VCaP (cell line): ENCODE measurements at regions not wholly inside any gene's neighbourhood (a gene's known extent, or its start where the extent isn't known, plus 50 kb on each side); places are given as distances from the start of the nearest gene placed in this dataset.

Source experiments
- H3K27ac ChIP-seq: fragments of 450-650 bp; 2 replicates; pipeline ENCODE4 v1.5.1; 2017
- TF ChIP-seq, protein P1 (sequence below): fragments of 450-650 bp; conservative IDR thresholded peaks from 2 replicates; pipeline ENCODE4 v1.5.1; 2017; ENCODE audit warnings: mild to moderate bottlenecking, moderate library complexity

DNA sequence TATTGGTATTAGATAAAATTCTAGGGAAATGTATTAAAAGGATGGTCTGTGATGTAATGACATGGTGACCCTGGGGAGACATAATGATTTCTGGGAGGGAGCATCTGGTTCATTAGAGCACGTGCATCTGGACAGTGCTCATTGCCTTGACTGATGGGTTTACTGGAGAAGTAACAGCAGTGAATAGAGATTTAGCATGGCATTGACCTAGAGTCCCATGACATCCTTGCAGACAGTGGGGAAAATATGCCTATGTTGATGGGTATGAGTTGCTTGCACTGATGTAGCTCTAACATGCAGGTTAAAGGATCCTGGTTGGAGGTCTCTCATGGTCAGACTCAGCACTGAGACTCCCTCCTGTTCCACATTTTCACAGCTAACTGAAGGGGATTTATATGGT is 164.1 kb upstream of the OLIG3 start:
- TF ChIP-seq, protein P1, sequence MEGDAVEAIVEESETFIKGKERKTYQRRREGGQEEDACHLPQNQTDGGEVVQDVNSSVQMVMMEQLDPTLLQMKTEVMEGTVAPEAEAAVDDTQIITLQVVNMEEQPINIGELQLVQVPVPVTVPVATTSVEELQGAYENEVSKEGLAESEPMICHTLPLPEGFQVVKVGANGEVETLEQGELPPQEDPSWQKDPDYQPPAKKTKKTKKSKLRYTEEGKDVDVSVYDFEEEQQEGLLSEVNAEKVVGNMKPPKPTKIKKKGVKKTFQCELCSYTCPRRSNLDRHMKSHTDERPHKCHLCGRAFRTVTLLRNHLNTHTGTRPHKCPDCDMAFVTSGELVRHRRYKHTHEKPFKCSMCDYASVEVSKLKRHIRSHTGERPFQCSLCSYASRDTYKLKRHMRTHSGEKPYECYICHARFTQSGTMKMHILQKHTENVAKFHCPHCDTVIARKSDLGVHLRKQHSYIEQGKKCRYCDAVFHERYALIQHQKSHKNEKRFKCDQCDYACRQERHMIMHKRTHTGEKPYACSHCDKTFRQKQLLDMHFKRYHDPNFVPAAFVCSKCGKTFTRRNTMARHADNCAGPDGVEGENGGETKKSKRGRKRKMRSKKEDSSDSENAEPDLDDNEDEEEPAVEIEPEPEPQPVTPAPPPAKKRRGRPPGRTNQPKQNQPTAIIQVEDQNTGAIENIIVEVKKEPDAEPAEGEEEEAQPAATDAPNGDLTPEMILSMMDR: no peak
- H3K27ac ChIP-seq: no peak overlapping the region

DNA sequence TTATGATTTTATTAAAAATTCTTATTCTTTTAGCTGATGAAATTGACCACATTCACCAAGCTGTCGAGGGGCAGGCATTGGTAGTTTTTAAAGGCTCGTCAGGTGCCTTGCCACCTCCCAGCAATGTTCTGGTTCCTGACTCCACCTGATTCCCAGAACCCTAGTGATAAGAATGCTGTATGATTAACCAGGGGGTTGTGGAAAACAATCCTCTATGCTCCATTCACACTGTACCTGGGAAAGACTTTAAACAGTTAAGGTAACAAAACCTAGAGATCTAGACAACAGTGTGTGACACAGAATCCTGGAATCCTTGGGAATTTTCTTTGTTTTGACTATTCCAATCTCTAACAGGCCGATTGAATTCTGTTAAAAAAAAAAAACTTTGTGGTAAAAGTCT is 165.7 kb upstream of the OLIG3 start:
- no peak overlapping the region for H3K27ac ChIP-seq
- TF ChIP-seq, protein P1: no peak

DNA sequence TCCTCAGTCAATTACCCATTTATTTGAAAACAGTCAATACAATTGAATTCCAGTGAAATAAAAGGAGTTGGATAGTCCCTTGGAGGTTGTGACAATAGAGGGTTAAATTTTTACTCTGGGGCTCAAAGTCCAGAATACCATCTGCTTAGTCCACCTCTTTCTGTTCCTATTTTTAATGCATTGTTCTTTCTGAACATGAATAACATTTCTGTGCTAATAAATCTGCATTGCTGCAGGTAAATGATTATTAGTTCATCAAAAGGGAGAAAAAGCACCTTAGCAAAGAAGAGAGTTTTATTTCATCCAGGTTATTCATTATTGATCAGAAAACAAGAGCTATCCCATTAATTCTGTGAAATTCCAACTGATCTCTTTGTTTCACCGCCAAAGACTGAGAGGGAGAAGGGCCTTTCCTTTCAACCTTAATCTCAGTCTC is 166.1 kb upstream of the OLIG3 start:
- TF ChIP-seq, protein P1: no peak
- H3K27ac ChIP-seq: no peak overlapping the region

DNA sequence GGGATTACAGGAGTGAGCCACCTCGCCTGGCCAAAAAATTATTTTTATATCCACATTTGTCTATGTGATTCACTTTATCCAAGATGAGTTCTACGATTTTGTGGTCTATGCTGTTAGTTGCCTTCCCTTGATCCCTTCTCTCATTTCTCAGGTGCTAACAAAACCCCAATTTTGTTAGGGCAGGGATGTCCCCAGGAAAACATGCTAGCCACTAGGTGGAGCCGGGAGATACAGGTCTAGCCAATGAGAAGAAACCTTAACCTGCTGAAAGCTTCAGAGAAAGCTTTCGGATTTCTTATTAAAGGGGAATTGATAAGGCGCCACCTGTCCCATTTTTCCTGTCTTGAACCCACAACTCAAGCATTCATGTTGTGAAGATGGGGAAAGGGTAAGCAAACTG is 167.4 kb upstream of the OLIG3 start:
- H3K27ac ChIP-seq: no peak overlapping the region
- TF ChIP-seq, protein P1: peak; percentile 63

DNA sequence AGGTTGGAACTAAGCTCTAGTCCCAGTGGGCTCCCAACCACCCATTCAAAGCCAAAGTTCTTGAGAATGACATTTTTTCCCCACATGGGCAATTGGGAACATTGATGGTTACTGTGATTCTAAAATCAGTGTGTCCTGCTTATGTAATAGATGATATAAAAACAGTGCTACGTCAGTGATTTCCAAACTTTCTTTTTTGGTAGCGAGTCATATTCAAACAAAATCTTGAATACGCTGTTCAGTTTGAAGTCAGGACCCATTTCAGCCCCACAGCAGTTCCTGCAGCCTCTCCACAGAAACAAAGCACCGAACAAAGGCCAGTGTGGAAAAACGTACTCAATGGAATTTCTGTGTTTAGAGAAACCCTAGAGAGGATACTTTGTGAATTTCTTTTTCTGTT is 170.0 kb upstream of the OLIG3 start:
- no peak overlapping the region for H3K27ac ChIP-seq

DNA sequence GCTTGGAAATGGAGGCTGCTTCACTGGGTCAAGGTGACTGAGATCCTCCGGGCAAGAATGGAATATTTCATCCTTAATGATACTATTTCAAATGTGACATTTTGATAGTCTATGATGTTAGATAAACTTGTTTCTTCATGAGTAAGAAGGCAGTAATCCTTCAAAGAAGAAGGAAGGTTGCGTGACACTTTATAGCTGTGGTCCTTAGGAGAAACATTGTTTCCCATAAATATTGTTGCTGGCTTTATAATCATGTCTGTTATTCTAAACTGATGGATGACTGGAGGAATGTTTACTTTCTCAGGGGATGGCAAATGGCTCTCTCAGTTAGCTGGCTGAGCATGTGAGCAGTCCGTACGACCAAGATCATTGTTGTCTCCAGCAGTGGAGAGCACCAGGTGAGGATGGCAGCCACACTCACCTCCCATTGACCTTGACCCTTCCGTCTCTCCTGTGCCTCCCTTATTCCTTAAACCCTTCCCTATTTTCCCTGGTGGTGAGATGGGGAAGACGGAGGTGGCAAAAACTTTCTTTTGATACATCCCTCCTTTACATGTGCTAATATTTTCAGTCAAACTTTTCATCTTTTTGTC is 171.2 kb upstream of the OLIG3 start:
- no peak overlapping the region for H3K27ac ChIP-seq
- TF ChIP-seq, protein P1: no peak

More for the DNA sequence above, 170.0 kb upstream of the OLIG3 start:
- TF ChIP-seq, protein P1: no peak

DNA sequence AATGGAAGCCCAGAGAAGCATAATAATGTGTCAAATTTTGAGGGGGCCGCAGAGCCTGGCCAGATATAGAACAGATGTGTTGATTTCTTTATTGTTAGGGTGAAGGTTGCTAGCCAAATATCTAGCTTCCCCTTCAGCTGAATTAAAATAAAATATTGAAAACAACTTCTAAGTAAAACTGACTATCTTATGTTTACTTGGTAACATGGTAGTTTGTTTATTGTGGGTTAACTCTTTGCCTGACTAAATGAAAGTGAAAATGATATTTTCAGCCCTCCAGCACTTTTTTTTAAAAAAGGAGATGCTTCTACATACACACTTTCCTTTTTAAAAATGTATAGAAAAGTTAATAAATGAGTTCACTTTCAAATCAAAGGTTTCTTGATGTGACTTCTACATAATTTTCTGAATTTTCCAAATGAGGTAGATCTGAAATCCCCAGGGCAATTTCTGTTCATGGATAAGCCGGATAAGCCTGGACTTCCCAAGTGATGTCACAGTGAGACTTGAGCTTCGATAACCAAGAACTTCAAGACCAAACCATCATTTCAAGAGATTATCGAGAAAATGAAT is 172.1 kb upstream of the OLIG3 start:
- H3K27ac ChIP-seq: no peak overlapping the region
- TF ChIP-seq, protein P1: no peak
